GM19452 (cell line): ENCODE measurements at regions not wholly inside any gene's neighbourhood (a gene's known extent, or its start where the extent isn't known, plus 50 kb on each side); places are given as distances from the start of the nearest gene placed in this dataset.
A peak's percentile ranks its signal among the peaks of the same experiment; 100 is the strongest.

ENCODE experiments used
- ATAC-seq: cut with Tn5 transposase; IDR thresholded peaks from one replicate; pipeline ENCODE4 v1.9.1; 2021; ENCODE audit not compliant: unreplicated experiment

DNA sequence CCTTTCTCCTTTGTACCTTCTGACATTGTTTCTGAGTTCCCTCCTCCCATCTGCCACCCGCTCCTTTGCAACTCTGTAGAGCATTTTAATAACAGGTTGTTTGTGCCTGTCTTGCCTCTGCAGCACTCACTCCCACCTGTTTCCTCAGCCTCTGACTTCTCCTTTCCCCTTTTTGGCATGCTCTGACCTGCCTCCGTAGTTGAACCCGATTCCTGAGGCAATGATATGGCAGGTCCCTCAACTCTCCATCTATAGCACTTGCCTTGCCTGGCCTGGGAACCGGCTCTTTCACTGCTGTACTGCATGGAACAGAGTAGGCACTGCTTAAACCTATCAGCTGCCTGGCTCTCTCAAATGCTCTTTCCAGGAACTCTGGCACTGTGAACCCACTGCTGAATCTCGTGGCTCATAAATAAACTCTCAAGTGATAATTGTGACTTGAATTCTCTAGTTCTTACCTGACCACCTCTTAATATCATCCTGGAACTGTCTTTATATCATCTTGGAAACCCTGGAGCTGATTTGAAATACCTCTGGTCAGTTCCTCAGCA is 50.3 kb downstream of the UTRN start:
- ATAC-seq, result no peak

- peak; percentile 66 for ATAC-seq
Observed at GRCh38 chr6:144335914-144336313, 50.8 kb downstream of the UTRN start.

- ATAC-seq, result no peak
Observed at GRCh38 chr6:144336900-144337299, 51.8 kb downstream of the UTRN start.

DNA sequence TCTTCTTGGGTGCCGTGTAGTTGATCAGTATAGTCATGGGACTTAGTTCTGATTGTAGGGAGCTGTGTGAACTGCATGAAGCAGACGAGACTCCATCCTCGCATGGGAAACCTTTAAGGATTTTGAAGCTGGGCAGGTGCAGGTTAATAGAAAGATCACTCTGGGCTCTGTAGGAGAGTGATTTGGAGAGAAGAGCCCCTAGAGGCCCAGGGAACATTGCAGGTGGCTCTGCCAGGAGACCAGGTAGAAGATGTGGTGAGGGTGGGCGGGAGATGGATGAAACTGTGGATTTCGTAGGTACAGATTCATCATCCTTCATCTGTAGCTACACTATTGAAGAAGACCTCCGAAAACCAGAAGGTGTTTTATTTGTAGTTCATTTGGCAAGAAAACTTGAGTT is 53.3 kb downstream of the UTRN start:
- ATAC-seq, result no peak

- no peak for ATAC-seq
Observed at GRCh38 chr6:144338951-144339700, 54.0 kb downstream of the UTRN start.

- ATAC-seq, result no peak
Observed at GRCh38 chr6:144339859-144340452, 54.8 kb downstream of the UTRN start.

- no peak for ATAC-seq
Observed at GRCh38 chr6:144340541-144341371, 55.6 kb downstream of the UTRN start.

GRCh38 chr6:144341831-144342527 is 56.8 kb downstream of the UTRN start:
- ATAC-seq, result peak; percentile 44

DNA sequence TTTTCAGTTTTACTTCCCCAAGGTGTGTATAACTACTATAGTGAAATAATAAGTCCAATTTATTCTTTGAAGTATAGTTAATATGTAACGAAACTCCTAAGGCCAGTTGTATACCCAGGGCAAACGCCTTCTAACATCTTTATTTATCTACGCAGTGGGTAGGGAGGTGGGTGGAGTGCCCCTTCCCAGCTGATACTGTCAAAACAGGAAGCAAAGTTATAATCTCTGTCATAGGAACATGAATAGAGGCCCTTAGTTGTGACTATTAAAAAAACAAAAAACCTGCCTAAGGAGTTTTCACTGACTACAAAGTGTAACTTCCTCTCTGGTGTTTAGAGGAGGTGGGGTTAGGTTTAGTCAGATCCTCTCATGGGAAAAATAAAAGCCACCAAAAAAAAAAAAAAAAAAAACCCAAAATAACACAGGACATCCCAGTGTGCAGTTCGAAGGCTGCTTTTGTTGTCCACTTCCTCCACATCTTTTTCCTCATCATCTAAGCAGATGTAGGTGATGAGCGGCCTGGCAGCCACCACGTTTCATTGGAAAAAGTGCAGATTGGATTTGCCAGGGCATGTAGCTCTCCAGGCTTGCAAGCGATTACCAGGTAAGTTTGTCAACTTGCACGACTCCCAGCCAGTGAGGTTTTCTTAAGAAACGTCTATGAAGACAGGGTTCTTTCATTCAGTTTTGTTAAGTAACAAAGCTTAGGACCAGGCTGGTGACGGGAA is 58.7 kb downstream of the UTRN start:
- peak; percentile 44 for ATAC-seq

DNA sequence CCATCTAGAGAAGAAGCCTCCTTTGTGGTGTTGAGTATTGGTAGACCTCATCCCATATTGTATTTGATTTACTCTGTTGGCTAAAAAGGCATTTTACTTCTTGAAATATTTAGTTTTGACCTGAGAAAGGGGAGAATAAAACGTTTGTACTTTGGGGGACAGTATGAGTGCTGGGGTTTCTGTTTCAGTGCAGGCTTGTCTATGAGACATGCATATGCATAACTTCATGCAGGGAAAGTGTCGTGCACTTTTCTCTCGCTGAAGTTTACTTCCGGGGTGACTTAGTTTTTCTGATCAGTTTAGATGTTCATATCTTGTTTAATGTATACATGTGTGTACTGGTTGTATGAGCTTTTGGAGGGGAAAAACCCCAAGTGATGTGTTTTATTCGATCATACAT is 59.5 kb downstream of the UTRN start:
- ATAC-seq, result peak; percentile 36

- no peak for ATAC-seq
Observed at GRCh38 chr6:144345451-144345850, 60.3 kb downstream of the UTRN start.

- no peak for ATAC-seq
Observed at GRCh38 chr6:144346719-144347447, 61.7 kb downstream of the UTRN start.

DNA sequence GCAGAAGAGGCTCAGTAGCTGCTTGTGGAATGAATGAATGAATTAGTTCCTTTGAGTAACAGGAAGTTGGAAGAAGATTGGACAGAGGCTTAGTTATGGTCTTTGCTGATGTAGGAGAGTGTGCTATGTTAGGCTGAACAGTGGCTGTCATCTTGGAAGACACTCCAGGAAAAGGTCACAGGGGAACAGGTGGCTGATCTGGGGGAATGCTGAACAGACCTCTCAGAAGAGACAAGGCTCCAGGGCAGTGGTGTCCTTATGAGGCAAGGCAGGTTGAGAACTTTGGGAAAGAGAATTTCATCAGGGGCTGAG is 62.3 kb downstream of the UTRN start:
- no peak for ATAC-seq

GRCh38 chr6:144347933-144348332 is 62.8 kb downstream of the UTRN start:
- ATAC-seq, result no peak

DNA sequence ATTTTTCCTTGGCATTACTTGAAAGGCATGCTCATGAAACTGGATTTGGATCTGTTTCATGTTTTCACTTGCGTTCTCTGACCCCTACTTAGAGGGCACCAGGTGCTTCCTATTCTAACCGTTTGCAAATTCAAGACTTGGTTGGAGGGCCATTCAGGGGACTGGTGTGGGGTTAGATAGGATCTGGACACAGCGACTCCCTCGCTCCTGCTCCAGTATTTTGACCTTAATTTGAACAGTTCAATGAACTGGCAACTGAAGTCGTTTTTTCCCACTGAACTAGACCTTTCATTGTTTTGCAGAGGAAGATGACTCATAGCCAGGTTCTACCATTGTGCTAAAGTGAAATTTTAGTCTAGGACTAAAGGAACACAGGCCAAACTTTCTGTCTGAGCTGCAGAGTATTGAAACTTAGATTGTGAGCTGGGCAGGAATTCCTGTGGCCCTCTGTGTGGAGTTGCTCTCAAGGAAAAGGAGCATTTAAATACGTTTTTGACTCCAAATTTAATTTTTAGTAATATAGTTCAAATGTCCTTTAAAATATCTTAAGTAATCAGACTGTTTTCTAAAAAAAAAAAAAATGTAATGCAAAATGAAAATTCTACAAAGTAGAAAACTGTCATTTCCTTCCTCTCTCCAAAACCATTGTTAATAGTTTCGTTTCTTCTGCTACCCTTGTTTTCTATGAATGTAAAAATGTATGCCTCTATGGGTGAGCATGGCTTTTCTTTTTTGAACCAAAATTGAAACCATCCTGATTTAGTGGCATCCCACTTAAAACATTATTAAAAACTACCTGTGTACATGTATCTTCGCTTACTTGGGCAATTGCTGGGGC is 64.8 kb downstream of the UTRN start:
- ATAC-seq, result peak; percentile 36

DNA sequence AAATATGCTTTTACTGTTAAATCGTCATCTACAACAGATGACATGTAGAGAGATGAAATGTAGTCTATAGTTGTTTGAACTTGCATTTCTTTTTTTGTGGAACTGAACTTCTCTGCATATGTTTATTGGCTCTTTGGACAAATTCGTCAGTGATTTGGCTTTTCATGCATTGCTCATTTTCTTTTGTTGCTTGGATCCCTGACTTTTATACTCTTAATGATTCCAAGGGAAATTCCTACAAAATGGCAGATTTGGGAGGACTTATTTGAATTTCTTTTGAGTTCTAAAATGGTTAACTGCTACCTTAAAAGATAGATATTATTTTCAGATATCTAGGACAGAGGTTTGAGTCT is 65.4 kb downstream of the UTRN start:
- ATAC-seq, result peak; percentile 1

DNA sequence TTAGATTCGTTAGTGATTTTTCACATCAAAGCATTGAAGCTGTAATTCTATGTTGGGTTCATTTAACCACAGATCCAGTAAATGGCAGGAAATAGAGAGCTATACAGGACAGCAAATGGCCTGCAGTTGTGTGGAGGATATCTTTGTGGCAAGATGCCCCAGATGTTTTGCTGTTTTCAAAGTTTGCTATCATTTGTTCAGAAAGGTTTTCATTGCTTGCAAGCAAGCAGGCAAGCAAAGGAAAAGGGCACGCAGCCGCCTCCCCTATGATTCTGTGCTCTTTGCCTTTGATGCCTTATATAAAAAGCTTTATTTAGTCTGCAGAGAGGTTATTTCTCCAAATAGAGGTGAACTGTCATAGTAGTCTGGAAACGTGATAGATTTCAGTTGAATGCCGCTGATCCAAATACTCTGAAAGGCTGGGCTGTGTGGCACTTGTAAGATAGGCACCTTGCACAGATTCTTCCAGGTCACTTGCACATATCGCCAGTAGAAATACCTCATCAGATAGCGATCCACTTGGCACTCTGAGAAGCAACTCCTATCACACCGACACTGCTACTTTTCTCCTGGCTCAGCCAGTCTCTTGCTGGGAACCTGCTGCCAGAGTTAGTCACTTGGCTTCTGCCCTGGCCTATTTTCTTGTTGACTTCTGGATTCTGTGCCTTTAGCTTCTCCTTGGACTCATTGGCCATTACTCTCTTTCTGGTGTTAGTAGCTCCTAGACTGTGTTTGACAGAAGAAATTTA is 66.4 kb downstream of the UTRN start:
- no peak for ATAC-seq

DNA sequence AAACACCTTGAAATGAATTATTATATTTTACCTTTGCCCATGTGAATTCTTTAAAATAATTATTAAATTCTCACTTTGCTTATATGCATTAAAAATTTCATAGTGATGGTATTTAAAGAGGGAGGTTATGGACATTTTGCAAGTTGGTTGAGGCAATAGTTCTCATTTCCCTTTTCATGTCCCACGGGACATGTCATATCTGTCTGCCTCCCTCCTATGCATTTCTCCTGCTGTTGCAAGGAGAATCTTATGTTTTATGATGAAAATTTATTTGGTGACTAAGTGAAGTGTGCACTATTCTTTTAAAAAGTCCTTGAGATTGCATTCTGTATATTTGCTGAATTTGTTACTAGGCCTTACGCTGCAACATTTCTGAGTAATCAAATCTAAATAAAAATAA is 67.2 kb downstream of the UTRN start:
- no peak for ATAC-seq
